ENCODE measurements at regions not wholly inside any gene's neighbourhood (a gene's known extent, or its start where the extent isn't known, plus 50 kb on each side); places are given as distances from the start of the nearest gene placed in this dataset.

DNA sequence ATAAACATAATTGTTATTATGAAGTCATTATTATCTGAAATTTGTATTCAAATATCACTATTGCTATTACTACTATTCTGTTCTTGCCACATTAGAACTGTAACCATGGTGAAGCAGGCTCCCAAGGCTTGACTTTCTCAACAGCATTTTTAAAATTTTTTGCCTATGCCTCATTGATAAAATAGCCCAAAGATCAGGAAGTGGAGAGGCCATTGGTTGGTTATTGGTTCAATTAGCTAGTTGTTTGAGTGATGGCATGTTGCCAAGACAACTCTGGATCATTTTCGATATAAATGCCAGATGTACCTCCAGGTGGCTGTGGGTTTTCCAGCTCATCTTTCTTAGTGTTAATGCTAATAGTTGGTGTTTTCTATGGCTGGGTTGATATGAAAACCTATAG, 513.5 kb downstream of the TRIB2 start:
- Histone ChIP-seq H3K36me3 (ENCODE audit: insufficient read depth, low read length) (no peaks in the 10 kb centered on the region), H3K27ac (ENCODE audit: low read depth, low read length, poor library complexity, severe bottlenecking) (no peak overlapping the region), H3K9me3 (ENCODE audit: low read length) (no peaks in the 10 kb centered on the region), H2AFZ (ENCODE audit: low read length) (no peak overlapping the region), H4K20me1 (ENCODE audit: insufficient read depth, low read length) (no peaks in the 10 kb centered on the region; the same call in none of the 2 replicates), H3K79me2 (ENCODE audit: insufficient read depth, low read depth, low read length) (no peaks in the 10 kb centered on the region), H3K9me2 (ENCODE audit: insufficient read depth, low read length) (no peaks in the 10 kb centered on the region), H3K4me2 (ENCODE audit: low read length) (no peak overlapping the region), H3K4me1 (ENCODE audit: insufficient read depth, low read length, poor library complexity, severe bottlenecking) (no peaks in the 10 kb centered on the region), H3K4me3 (ENCODE audit: low read depth, low read length, poor library complexity, severe bottlenecking) (no peak overlapping the region)
- intact Hi-C loops (cut with micrococcal nuclease; ENCODE audit: unreplicated experiment), result no loop called here
- DNase-seq (ENCODE audit: low spot score), result no peak
- BruUV-seq (replicated peaks), result no TSS peak
- POLR2A ChIA-PET, result no interaction called here
- TF ChIP-seq EZH2phosphoT487 (IDR thresholded peaks at IDR 0.05; ENCODE audit: borderline replicate concordance, low read depth, low read length), result no peak
- TF ChIP-seq, protein P1, sequence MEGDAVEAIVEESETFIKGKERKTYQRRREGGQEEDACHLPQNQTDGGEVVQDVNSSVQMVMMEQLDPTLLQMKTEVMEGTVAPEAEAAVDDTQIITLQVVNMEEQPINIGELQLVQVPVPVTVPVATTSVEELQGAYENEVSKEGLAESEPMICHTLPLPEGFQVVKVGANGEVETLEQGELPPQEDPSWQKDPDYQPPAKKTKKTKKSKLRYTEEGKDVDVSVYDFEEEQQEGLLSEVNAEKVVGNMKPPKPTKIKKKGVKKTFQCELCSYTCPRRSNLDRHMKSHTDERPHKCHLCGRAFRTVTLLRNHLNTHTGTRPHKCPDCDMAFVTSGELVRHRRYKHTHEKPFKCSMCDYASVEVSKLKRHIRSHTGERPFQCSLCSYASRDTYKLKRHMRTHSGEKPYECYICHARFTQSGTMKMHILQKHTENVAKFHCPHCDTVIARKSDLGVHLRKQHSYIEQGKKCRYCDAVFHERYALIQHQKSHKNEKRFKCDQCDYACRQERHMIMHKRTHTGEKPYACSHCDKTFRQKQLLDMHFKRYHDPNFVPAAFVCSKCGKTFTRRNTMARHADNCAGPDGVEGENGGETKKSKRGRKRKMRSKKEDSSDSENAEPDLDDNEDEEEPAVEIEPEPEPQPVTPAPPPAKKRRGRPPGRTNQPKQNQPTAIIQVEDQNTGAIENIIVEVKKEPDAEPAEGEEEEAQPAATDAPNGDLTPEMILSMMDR (conservative IDR thresholded peaks at IDR 0.05; ENCODE audit: low read length), result no peak
- CTCF ChIA-PET (ENCODE audit: unreplicated experiment), result no interaction called here

DNA sequence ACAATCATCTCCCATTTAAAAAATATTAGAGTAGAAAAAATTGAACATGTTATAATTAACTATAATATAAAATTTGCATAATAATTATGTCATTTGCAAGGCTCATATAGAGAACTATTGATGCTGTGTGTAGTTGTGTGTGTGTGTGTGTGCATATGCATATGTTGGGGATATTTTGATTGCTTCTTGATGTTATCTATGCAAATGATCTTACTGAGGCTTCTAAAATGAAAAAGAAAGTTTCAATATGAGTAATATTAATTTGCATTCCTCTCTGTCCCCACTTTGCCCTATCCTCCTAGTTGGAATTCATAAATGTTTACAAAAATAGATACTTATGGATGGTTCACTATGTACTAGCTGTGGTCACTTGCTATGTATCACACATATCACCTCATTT, 523.3 kb downstream of the TRIB2 start:
- H3K9me3 ChIP-seq (ENCODE audit: low read length), result no peaks in the 10 kb centered on the region
- no peaks in the 10 kb centered on the region for H4K20me1 ChIP-seq (ENCODE audit: insufficient read depth, low read length)
- BruUV-seq (replicated peaks), result no TSS peak
- TF ChIP-seq EZH2phosphoT487 (IDR thresholded peaks at IDR 0.05; ENCODE audit: borderline replicate concordance, low read depth, low read length), result no peak
- TF ChIP-seq, protein P1 (conservative IDR thresholded peaks at IDR 0.05; ENCODE audit: low read length), result no peak
- no peak overlapping the region for H3K4me2 ChIP-seq (ENCODE audit: low read length)
- no peak overlapping the region for H2AFZ ChIP-seq (ENCODE audit: low read length)
- H3K4me1 ChIP-seq (ENCODE audit: insufficient read depth, low read length, poor library complexity, severe bottlenecking), result no peaks in the 10 kb centered on the region
- no peak overlapping the region for H3K4me3 ChIP-seq (ENCODE audit: low read depth, low read length, poor library complexity, severe bottlenecking)
- POLR2A ChIA-PET, result no interaction called here
- DNase-seq (ENCODE audit: low spot score), result no peak
- H3K36me3 ChIP-seq (ENCODE audit: insufficient read depth, low read length), result no peaks in the 10 kb centered on the region
- H3K27ac ChIP-seq (ENCODE audit: low read depth, low read length, poor library complexity, severe bottlenecking), result no peak overlapping the region
- no peaks in the 10 kb centered on the region for H3K9me2 ChIP-seq (ENCODE audit: insufficient read depth, low read length)
- CTCF ChIA-PET (ENCODE audit: unreplicated experiment), result no interaction called here
- intact Hi-C loops (cut with micrococcal nuclease; ENCODE audit: unreplicated experiment), result no loop called here
- H3K79me2 ChIP-seq (ENCODE audit: insufficient read depth, low read depth, low read length), result no peaks in the 10 kb centered on the region

DNA sequence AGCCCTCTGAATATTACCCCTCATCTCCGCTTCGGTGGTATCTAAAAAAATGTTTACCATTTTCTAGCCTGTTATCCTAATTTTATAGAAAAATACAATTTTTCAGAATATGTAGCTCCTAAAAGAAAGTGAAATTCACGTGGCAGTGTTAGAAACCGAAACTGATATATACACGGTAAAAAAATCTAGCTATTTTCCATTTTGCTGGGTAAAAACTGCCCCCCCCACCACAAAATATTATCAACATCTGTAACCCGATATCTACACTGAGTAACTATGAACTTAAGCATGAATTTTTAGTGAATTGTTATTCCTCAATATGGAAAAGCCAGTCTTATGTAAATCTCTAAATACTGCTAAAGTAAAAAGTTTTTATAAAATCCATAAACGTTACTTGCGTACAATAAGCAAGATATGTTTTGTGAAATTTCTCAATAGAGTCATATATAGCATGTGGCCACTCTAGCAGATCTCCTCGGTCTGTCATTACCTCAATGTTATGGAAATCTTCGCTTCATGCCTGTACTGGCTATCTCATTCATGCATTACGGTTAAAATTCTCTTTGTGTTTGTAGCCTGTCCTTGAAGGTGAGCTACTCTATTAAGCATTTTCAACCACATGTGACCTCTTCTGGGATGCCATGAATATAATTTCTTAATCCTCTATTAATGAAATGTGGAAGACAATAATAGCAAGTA, 524.2 kb downstream of the TRIB2 start:
- CTCF ChIA-PET (ENCODE audit: unreplicated experiment), result no interaction called here
- H3K79me2 ChIP-seq (ENCODE audit: insufficient read depth, low read depth, low read length), result no peaks in the 10 kb centered on the region
- POLR2A ChIA-PET, result interaction anchor here (0.6 kb wide), 2 partner anchors 15 to 1848 kb away, joined by 3 to 4 read pairs; no protein-coding TSS in a partner anchor
- no peaks in the 10 kb centered on the region for H3K36me3 ChIP-seq (ENCODE audit: insufficient read depth, low read length)
- no peaks in the 10 kb centered on the region for H4K20me1 ChIP-seq (ENCODE audit: insufficient read depth, low read length)
- no peaks in the 10 kb centered on the region for H3K9me3 ChIP-seq (ENCODE audit: low read length)
- no peak for TF ChIP-seq EZH2phosphoT487 (IDR thresholded peaks at IDR 0.05; ENCODE audit: borderline replicate concordance, low read depth, low read length)
- no peaks in the 10 kb centered on the region for H3K4me1 ChIP-seq (ENCODE audit: insufficient read depth, low read length, poor library complexity, severe bottlenecking)
- no peak overlapping the region for H3K27ac ChIP-seq (ENCODE audit: low read depth, low read length, poor library complexity, severe bottlenecking)
- DNase-seq (ENCODE audit: low spot score), result no peak
- no peak overlapping the region for H2AFZ ChIP-seq (ENCODE audit: low read length)
- intact Hi-C loops (cut with micrococcal nuclease; ENCODE audit: unreplicated experiment), result no loop called here
- H3K4me3 ChIP-seq (ENCODE audit: low read depth, low read length, poor library complexity, severe bottlenecking), result no peak overlapping the region
- no peak overlapping the region for H3K4me2 ChIP-seq (ENCODE audit: low read length)
- H3K9me2 ChIP-seq (ENCODE audit: insufficient read depth, low read length), result no peaks in the 10 kb centered on the region
- no TSS peak for BruUV-seq (replicated peaks)
